Neural cell (in vitro differentiated cells): ENCODE measurements at regions not wholly inside any gene's neighbourhood (a gene's known extent, or its start where the extent isn't known, plus 50 kb on each side); places are given as distances from the start of the nearest gene placed in this dataset.

Experiments used
- H2AFZ ChIP-seq: fragments of 200-600, 300-800 bp; sonication (generic), shearing (Covaris generic); 2 replicates; pipeline ENCODE4 v1.6.0; 2014; ENCODE audit warnings: low read depth, mild to moderate bottlenecking, antibody characterized with exemption, low read length, moderate library complexity
- H3F3A ChIP-seq: fragments of 200-600 bp; shearing (Covaris generic); 2 replicates; pipeline ENCODE4 v1.6.1; 2016; ENCODE audit warnings: mild to moderate bottlenecking, moderate library complexity, mixed read lengths, antibody characterized with exemption, low read length; ENCODE audit not compliant: insufficient read depth, poor library complexity, severe bottlenecking
- H3K27ac ChIP-seq: fragments of 200-600, 300-800 bp; sonication (generic), shearing (Covaris generic); 2 replicates; pipeline ENCODE4 v1.5.1; 2014; ENCODE audit warnings: mild to moderate bottlenecking, low read length, moderate library complexity
- H3K27me3 ChIP-seq: fragments of 300-800, 200-600 bp; sonication (generic), shearing (Covaris generic); 2 replicates; pipeline ENCODE4 v1.6.0; 2014; ENCODE audit warnings: mild to moderate bottlenecking, low read depth, low read length, moderate library complexity; ENCODE audit not compliant: insufficient read depth
- H3K36me3 ChIP-seq: fragments of 300-800, 200-600 bp; sonication (generic), shearing (Covaris generic); 2 replicates; pipeline ENCODE4 v1.5.1; 2014; ENCODE audit warnings: mild to moderate bottlenecking, antibody characterized with exemption, low read length, moderate library complexity; ENCODE audit not compliant: insufficient read depth
- H3K4me2 ChIP-seq: fragments of 300-800, 200-600 bp; sonication (generic), shearing (Covaris generic); 2 replicates; pipeline ENCODE4 v1.6.0; 2014; ENCODE audit warnings: mild to moderate bottlenecking, low read length
- H3K4me3 ChIP-seq: fragments of 300-800, 200-600 bp; sonication (generic), shearing (Covaris generic); 2 replicates; pipeline ENCODE4 v1.5.1; 2014; ENCODE audit warnings: mild to moderate bottlenecking, low read length, moderate library complexity
- H3K79me2 ChIP-seq: fragments of 200-600 bp; shearing (Covaris generic); replicated peaks from 2 replicates; pipeline ENCODE4 v1.6.0; 2014; ENCODE audit warnings: mild to moderate bottlenecking, low read length, moderate library complexity; ENCODE audit not compliant: insufficient read depth
- H3K9ac ChIP-seq: fragments of 300-800, 200-600 bp; sonication (generic), shearing (Covaris generic); 2 replicates; pipeline ENCODE4 v1.6.1; 2016; ENCODE audit warnings: mild to moderate bottlenecking, low read length, mixed read lengths
- H3K9me2 ChIP-seq: fragments of 200-600 bp; shearing (Covaris generic); 2 replicates; pipeline ENCODE4 v1.6.1; 2016; ENCODE audit warnings: mild to moderate bottlenecking, low read length, mixed read lengths; ENCODE audit not compliant: insufficient read depth
- H3K9me3 ChIP-seq: fragments of 200-600, 300-800 bp; sonication (generic), shearing (Covaris generic); 2 replicates; pipeline ENCODE4 v1.6.1; 2016; ENCODE audit warnings: mild to moderate bottlenecking, mixed run types, low read length, moderate library complexity, mixed read lengths
- H4K20me1 ChIP-seq: fragments of 200-600 bp; shearing (Covaris generic); 2 replicates; pipeline ENCODE4 v1.6.1; 2016; ENCODE audit warnings: mild to moderate bottlenecking, mixed run types; ENCODE audit not compliant: insufficient read depth
- CTCF ChIP-seq: fragments of 450-650 bp; IDR thresholded peaks from 2 replicates; pipeline ENCODE4 v1.5.1; 2014; ENCODE audit warnings: antibody characterized with exemption, mild to moderate bottlenecking, moderate library complexity; ENCODE audit not compliant: poor library complexity, severe bottlenecking
- EP300 ChIP-seq: fragments of 450-650 bp; conservative IDR thresholded peaks from 2 replicates; pipeline ENCODE4 v1.6.1; 2014; ENCODE audit warnings: antibody characterized with exemption, mild to moderate bottlenecking, moderate library complexity; ENCODE audit not compliant: poor library complexity, severe bottlenecking
- EZH2 ChIP-seq: fragments of 200-600, 300-800 bp; shearing (Covaris generic), sonication (generic); IDR thresholded peaks from 2 replicates; pipeline ENCODE4 v1.6.1; 2014; ENCODE audit warnings: antibody characterized with exemption, low read length, borderline replicate concordance, mild to moderate bottlenecking; ENCODE audit not compliant: insufficient read depth, poor library complexity, severe bottlenecking
- MXI1 ChIP-seq: fragments of 450-650 bp; conservative IDR thresholded peaks from 2 replicates; pipeline ENCODE4 v1.6.1; 2014; ENCODE audit warnings: antibody characterized with exemption, mild to moderate bottlenecking; ENCODE audit not compliant: poor library complexity, severe bottlenecking
- POLR2AphosphoS5 ChIP-seq: IDR thresholded peaks from 2 replicates; pipeline ENCODE4 v1.6.1; 2012
- RAD21 ChIP-seq: fragments of 450-650 bp; conservative IDR thresholded peaks from 2 replicates; pipeline ENCODE4 v1.6.1; 2014; ENCODE audit warnings: antibody characterized with exemption, mild to moderate bottlenecking, moderate library complexity
- REST ChIP-seq: IDR thresholded peaks from 2 replicates; pipeline ENCODE4 v1.6.1; 2012; ENCODE audit warnings: borderline replicate concordance
- SMC3 ChIP-seq: fragments of 450-650 bp; conservative IDR thresholded peaks from 2 replicates; pipeline ENCODE4 v1.6.1; 2014; ENCODE audit warnings: antibody characterized with exemption, mild to moderate bottlenecking, moderate library complexity; ENCODE audit not compliant: poor library complexity
- TAF1 ChIP-seq: IDR thresholded peaks from 2 replicates; pipeline ENCODE4 v1.6.1; 2012; ENCODE audit warnings: low read depth

GRCh38 chr12:107500307-107500706 is 185.3 kb upstream of the PWP1 start:
- Histone ChIP-seq H2AFZ (no peak overlapping the region), H3K9me3 (no peaks in the 10 kb centered on the region), H3K4me2 (no peak overlapping the region), H3K27ac (no peak overlapping the region), H3K9ac (no peak overlapping the region), H3K4me3 (no peak overlapping the region), H3F3A (no peaks in the 10 kb centered on the region), H3K27me3 (no peaks in the 10 kb centered on the region), H3K79me2 (no peaks in the 10 kb centered on the region), H4K20me1 (no peaks in the 10 kb centered on the region), H3K9me2 (no peaks in the 10 kb centered on the region), H3K36me3 (no peaks in the 10 kb centered on the region)
- TF ChIP-seq TAF1 (no peak), CTCF (no peak)

- Histone ChIP-seq H4K20me1 (no peaks in the 10 kb centered on the region), H3K36me3 (no peaks in the 10 kb centered on the region), H3K9me2 (no peaks in the 10 kb centered on the region), H3F3A (no peaks in the 10 kb centered on the region), H3K27ac (no peak overlapping the region), H2AFZ (no peak overlapping the region), H3K79me2 (no peaks in the 10 kb centered on the region), H3K9ac (no peak overlapping the region), H3K27me3 (no peaks in the 10 kb centered on the region), H3K4me2 (no peak overlapping the region), H3K9me3 (no peaks in the 10 kb centered on the region), H3K4me3 (no peak overlapping the region)
- no peak for TF ChIP-seq EP300
- TF ChIP-seq RAD21 = no peak
- TF ChIP-seq REST = no peak
- no peak for TF ChIP-seq EZH2
- no peak for TF ChIP-seq POLR2AphosphoS5
- TF ChIP-seq CTCF = no peak
- TF ChIP-seq SMC3 = no peak
- TF ChIP-seq TAF1 = no peak
- TF ChIP-seq MXI1 = no peak
Measured at GRCh38 chr12:107501681-107502080, 183.9 kb upstream of the PWP1 start.
